ENCODE measurements at regions not wholly inside any gene's neighbourhood (a gene's known extent, or its start where the extent isn't known, plus 50 kb on each side); places are given as distances from the start of the nearest gene placed in this dataset.

DNA sequence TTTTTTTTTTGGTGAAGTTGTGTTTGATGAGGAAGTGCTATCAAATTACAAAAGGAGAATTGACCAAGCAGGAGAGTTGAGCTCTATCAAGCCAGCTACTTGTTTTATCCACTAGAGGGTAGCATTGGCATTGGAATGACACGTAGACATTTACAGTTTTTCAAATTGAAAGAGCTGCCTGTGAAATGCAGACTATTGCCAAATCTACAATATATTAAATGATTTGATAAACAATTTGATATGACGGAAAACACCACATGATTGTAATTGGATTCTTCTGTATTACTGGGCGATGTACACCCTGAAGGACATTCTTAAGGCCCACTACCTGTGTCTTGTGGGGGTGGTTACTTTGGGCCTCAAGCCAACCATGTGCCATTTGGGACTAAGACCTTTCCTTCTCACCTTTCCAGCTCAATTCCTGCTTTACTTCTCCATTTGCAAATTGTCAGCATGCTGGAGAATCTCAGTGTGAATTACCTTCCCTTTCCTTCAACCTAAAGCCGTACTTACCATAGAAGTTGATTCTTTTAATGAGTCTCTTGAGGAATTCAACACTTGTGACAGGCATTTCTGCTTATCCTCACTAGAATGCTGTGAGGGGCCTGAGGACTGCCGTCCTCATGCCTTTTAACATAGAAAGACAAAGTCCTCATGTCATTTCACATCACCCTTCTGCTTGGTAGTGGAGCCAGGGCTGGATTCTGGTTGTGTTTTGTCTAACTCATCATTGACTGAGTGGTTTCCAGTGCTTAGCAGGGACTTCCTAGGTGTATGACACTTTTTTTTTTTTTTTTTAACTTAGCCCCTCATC is 134.8 kb upstream of the THUMPD2 start:
- 31 to 36% methylated on average over 5 of the region's 5 CpGs for WGBS, 2 donors
- TF ChIP-seq, protein P1, sequence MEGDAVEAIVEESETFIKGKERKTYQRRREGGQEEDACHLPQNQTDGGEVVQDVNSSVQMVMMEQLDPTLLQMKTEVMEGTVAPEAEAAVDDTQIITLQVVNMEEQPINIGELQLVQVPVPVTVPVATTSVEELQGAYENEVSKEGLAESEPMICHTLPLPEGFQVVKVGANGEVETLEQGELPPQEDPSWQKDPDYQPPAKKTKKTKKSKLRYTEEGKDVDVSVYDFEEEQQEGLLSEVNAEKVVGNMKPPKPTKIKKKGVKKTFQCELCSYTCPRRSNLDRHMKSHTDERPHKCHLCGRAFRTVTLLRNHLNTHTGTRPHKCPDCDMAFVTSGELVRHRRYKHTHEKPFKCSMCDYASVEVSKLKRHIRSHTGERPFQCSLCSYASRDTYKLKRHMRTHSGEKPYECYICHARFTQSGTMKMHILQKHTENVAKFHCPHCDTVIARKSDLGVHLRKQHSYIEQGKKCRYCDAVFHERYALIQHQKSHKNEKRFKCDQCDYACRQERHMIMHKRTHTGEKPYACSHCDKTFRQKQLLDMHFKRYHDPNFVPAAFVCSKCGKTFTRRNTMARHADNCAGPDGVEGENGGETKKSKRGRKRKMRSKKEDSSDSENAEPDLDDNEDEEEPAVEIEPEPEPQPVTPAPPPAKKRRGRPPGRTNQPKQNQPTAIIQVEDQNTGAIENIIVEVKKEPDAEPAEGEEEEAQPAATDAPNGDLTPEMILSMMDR (IDR thresholded peaks at IDR 0.05), result no peak
- no peak for TF ChIP-seq POLR2A (IDR thresholded peaks at IDR 0.05)
- intact Hi-C loops (cut with DNase I; ENCODE audit: low total_unique reads), result loop anchor here (10.0 kb wide), 2 partner anchors 651 to 1871 kb away; no protein-coding TSS in a partner anchor
- no peak for DNase-seq (ENCODE audit: low spot score in 2 of 2)
- no peak overlapping the region for H3K4me3 ChIP-seq (ENCODE audit: low read depth, poor library complexity, severe bottlenecking)

DNA sequence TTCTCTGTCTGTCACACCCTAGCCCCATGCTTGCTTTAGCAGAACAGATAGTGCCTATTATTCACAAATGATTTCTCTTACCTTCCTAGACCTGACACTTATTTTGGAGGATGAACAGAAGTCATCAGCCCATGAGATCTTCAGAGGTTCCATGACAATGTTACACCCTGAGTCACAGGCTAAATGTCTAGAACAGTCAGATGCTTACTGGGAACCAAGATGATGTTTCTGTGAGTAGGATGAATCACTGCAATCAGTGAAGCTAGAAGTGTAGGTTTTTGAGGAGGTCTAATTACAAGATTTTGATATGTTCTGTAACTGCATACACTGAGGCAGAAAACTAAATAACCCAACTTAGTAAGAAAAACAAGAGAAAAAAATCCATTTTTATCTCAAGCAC is 123.0 kb upstream of the THUMPD2 start:
- intact Hi-C loops (cut with DNase I; ENCODE audit: low total_unique reads), result no loop called here
- no peak overlapping the region for H3K4me3 ChIP-seq (ENCODE audit: low read depth, poor library complexity, severe bottlenecking)
- no peak for DNase-seq (ENCODE audit: low spot score in 2 of 2)
- TF ChIP-seq, protein P1 (IDR thresholded peaks at IDR 0.05), result no peak
- no peak for TF ChIP-seq POLR2A (IDR thresholded peaks at IDR 0.05)

DNA sequence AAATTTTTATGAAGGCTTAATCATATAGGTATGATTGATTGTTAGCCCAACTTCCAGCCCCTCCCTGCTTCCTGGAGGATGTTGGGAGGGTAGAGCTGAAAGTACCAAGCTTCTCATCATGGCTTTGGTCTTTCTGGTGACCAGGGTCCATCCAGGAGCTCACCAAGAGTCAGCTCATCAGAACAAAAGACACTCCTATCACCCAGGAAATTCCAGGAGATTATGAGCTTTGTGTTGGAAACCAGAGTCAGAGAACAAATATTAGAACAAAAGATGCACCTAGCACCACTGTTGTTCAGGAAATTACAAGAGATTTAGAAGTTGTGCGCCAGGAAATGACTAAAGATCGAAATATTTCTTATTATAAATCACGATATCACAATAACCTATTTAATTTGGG is 119.9 kb upstream of the THUMPD2 start:
- TF ChIP-seq, protein P1 (IDR thresholded peaks at IDR 0.05), result no peak
- no peak for TF ChIP-seq POLR2A (IDR thresholded peaks at IDR 0.05)
- 84 to 86% methylated on average over 3 of the region's 3 CpGs for WGBS, 2 donors
- intact Hi-C loops (cut with DNase I; ENCODE audit: low total_unique reads), result no loop called here
- no peak overlapping the region for H3K4me3 ChIP-seq (ENCODE audit: low read depth, poor library complexity, severe bottlenecking)
- no peak for DNase-seq (ENCODE audit: low spot score in 2 of 2)

DNA sequence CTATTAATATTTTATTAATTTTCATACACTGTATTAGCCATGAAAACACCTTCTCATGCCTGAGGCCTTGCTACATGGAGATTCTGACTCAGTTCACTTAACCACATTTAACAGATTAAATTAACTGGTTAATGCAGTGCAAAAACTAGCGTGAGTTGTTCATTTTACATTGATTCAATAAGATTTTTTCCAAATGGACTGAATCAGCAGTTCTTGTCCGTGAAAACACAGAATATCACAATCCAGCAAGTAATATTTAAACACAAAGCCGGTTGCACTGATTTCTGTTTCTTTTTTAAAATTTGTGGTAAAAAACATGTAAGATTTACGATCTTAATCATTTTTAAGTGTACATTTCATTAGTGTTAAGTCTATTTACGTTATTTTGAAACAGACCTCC is 118.2 kb upstream of the THUMPD2 start:
- no peak for DNase-seq (ENCODE audit: low spot score in 2 of 2)
- 80 to 86% methylated on average over 5 of the region's 5 CpGs for WGBS, 2 donors
- no peak overlapping the region for H3K4me3 ChIP-seq (ENCODE audit: low read depth, poor library complexity, severe bottlenecking)
- no peak for TF ChIP-seq POLR2A (IDR thresholded peaks at IDR 0.05)
- TF ChIP-seq, protein P1 (IDR thresholded peaks at IDR 0.05), result no peak
- intact Hi-C loops (cut with DNase I; ENCODE audit: low total_unique reads), result no loop called here

DNA sequence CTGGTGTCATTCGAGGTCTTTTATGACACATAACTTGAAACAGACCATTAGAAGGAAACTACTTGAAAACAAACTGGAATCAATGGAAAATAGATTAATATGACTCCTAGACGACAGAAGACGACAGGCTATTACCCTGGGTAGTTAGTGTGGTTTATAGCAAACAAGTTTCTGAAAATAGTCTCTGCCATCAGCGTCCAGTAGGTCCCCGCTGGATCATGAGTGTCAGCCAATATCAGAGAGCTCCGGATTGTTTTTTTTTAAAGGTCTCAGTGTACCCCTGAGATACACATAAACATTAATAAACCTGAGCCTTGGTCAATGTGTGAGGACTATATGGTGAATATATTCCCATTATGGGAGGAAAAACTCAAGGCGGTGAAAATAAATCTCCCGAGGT is 115.0 kb upstream of the THUMPD2 start:
- no peak for DNase-seq (ENCODE audit: low spot score in 2 of 2)
- 78 to 80% methylated on average over 8 of the region's 8 CpGs for WGBS, 2 donors
- no peak overlapping the region for H3K4me3 ChIP-seq (ENCODE audit: low read depth, poor library complexity, severe bottlenecking)
- TF ChIP-seq, protein P1 (IDR thresholded peaks at IDR 0.05), result no peak
- TF ChIP-seq POLR2A (IDR thresholded peaks at IDR 0.05), result no peak
- intact Hi-C loops (cut with DNase I; ENCODE audit: low total_unique reads), result no loop called here

DNA sequence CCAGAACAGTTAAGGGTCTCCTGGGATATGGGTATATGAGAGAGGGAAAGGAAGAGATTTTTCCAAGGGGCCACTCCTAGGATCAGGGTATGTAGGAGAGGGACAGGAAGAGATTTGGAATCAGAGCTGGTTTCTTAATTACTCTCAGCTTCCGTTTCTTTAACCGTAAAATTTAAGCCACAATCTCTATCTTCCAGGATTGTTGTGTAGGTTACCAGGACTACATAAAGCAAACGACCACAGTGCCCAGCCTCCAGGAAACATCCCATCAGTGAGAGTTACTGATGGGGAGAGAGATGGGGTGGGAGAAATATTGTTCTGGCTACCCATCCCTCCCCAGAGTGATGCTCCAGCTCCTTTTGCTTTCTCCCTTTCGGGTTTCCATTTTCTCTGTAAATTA is 114.6 kb upstream of the THUMPD2 start:
- no peak overlapping the region for H3K4me3 ChIP-seq (ENCODE audit: low read depth, poor library complexity, severe bottlenecking)
- WGBS, 2 donors, result 51 to 52% methylated on average over 4 of the region's 4 CpGs
- intact Hi-C loops (cut with DNase I; ENCODE audit: low total_unique reads), result no loop called here
- DNase-seq (ENCODE audit: low spot score in 2 of 2), result no peak
- no peak for TF ChIP-seq POLR2A (IDR thresholded peaks at IDR 0.05)
- TF ChIP-seq, protein P1 (IDR thresholded peaks at IDR 0.05), result no peak
